ENCODE measurements at regions not wholly inside any gene's neighbourhood (a gene's known extent, or its start where the extent isn't known, plus 50 kb on each side); places are given as distances from the start of the nearest gene placed in this dataset.

GRCh38 chr13:59494151-59494550 is 669.6 kb downstream of the DIAPH3 start:
- no peak for DNase-seq (ENCODE audit: unreplicated experiment)
- ChIA-PET CTCF (no interaction called here), POLR2A (no interaction called here)
- Mint-ChIP-seq H3K27ac (ENCODE audit: low read depth, unreplicated experiment) (no peak overlapping the region), H3K4me3 (ENCODE audit: unreplicated experiment) (no peak overlapping the region), H3K9me3 (ENCODE audit: unreplicated experiment) (no peaks in the 10 kb centered on the region), H3K4me1 (ENCODE audit: insufficient read depth, unreplicated experiment) (no peaks in the 10 kb centered on the region), H3K36me3 (ENCODE audit: insufficient read depth, unreplicated experiment) (no peaks in the 10 kb centered on the region), H3K27me3 (ENCODE audit: insufficient read depth, unreplicated experiment) (peaks cover 58% of the 10 kb centered on the region)
- intact Hi-C loops (cut with micrococcal nuclease) = no loop called here
- TF ChIP-seq CTCF (IDR thresholded peaks at IDR 0.05; ENCODE audit: unreplicated experiment) = no peak
- no TSS peak for BruUV-seq (replicated peaks)

- H3K36me3 Mint-ChIP-seq (ENCODE audit: insufficient read depth, unreplicated experiment) = no peaks in the 10 kb centered on the region
- no peak for TF ChIP-seq CTCF (IDR thresholded peaks at IDR 0.05; ENCODE audit: unreplicated experiment)
- POLR2A ChIA-PET = no interaction called here
- intact Hi-C loops (cut with micrococcal nuclease) = no loop called here
- DNase-seq (ENCODE audit: unreplicated experiment) = no peak
- CTCF ChIA-PET = no interaction called here
- no peaks in the 10 kb centered on the region for H3K9me3 Mint-ChIP-seq (ENCODE audit: unreplicated experiment)
- no peaks in the 10 kb centered on the region for H3K4me1 Mint-ChIP-seq (ENCODE audit: insufficient read depth, unreplicated experiment)
- H3K27me3 Mint-ChIP-seq (ENCODE audit: insufficient read depth, unreplicated experiment) = peaks cover 58% of the 10 kb centered on the region
- no peak overlapping the region for H3K27ac Mint-ChIP-seq (ENCODE audit: low read depth, unreplicated experiment)
- BruUV-seq (replicated peaks) = no TSS peak
- no peak overlapping the region for H3K4me3 Mint-ChIP-seq (ENCODE audit: unreplicated experiment)
These were observed 669.2 kb downstream of the DIAPH3 start for GRCh38 chr13:59494560-59494970.

- H3K27ac Mint-ChIP-seq (ENCODE audit: low read depth, unreplicated experiment) = no peak overlapping the region
- ChIA-PET CTCF (interaction anchor here (0.6 kb wide), 1 partner anchor 182 kb away, joined by 3 read pairs; no protein-coding TSS in a partner anchor), POLR2A (no interaction called here)
- no peak for TF ChIP-seq CTCF (IDR thresholded peaks at IDR 0.05; ENCODE audit: unreplicated experiment)
- no peaks in the 10 kb centered on the region for H3K9me3 Mint-ChIP-seq (ENCODE audit: unreplicated experiment)
- BruUV-seq (replicated peaks) = no TSS peak
- no peaks in the 10 kb centered on the region for H3K36me3 Mint-ChIP-seq (ENCODE audit: insufficient read depth, unreplicated experiment)
- intact Hi-C loops (cut with micrococcal nuclease) = no loop called here
- peaks cover 56% of the 10 kb centered on the region for H3K27me3 Mint-ChIP-seq (ENCODE audit: insufficient read depth, unreplicated experiment)
- no peak for DNase-seq (ENCODE audit: unreplicated experiment)
- no peak overlapping the region for H3K4me3 Mint-ChIP-seq (ENCODE audit: unreplicated experiment)
- no peaks in the 10 kb centered on the region for H3K4me1 Mint-ChIP-seq (ENCODE audit: insufficient read depth, unreplicated experiment)
These were observed 668.4 kb downstream of the DIAPH3 start for GRCh38 chr13:59495299-59495698.

GRCh38 chr13:59495936-59496512 is 667.7 kb downstream of the DIAPH3 start:
- no peaks in the 10 kb centered on the region for H3K9me3 Mint-ChIP-seq (ENCODE audit: unreplicated experiment)
- POLR2A ChIA-PET = no interaction called here
- BruUV-seq (replicated peaks) = no TSS peak
- no peak overlapping the region for H3K4me3 Mint-ChIP-seq (ENCODE audit: unreplicated experiment)
- no peak for DNase-seq (ENCODE audit: unreplicated experiment)
- no peaks in the 10 kb centered on the region for H3K4me1 Mint-ChIP-seq (ENCODE audit: insufficient read depth, unreplicated experiment)
- no peaks in the 10 kb centered on the region for H3K36me3 Mint-ChIP-seq (ENCODE audit: insufficient read depth, unreplicated experiment)
- no peak overlapping the region for H3K27ac Mint-ChIP-seq (ENCODE audit: low read depth, unreplicated experiment)
- no peak for TF ChIP-seq CTCF (IDR thresholded peaks at IDR 0.05; ENCODE audit: unreplicated experiment)
- peaks cover 49% of the 10 kb centered on the region for H3K27me3 Mint-ChIP-seq (ENCODE audit: insufficient read depth, unreplicated experiment)
- intact Hi-C loops (cut with micrococcal nuclease) = no loop called here
- CTCF ChIA-PET = interaction anchor here (0.6 kb wide), 1 partner anchor 182 kb away, joined by 3 read pairs; no protein-coding TSS in a partner anchor
